Mesothelial cell of epicardium (in vitro differentiated cells): ENCODE measurements at regions not wholly inside any gene's neighbourhood (a gene's known extent, or its start where the extent isn't known, plus 50 kb on each side); places are given as distances from the start of the nearest gene placed in this dataset.
A peak's percentile ranks its signal among the peaks of the same experiment; 100 is the strongest.

Source experiments
- DNase-seq, 2 experiments: peaks; one replicate each; pipeline ENCODE4 v3.0.0; 2021; ENCODE audit warnings: low spot score in 2 of 2; ENCODE audit not compliant: unreplicated experiment in 2 of 2
- H3K27ac Mint-ChIP-seq: 2 replicates; pipeline ENCODE4 v1.8.0; 2021; ENCODE audit warnings: mixed read lengths
- H3K27me3 Mint-ChIP-seq: 2 replicates; pipeline ENCODE4 v1.8.0; 2021; ENCODE audit warnings: low read depth, mixed read lengths
- H3K36me3 Mint-ChIP-seq: 2 replicates; pipeline ENCODE4 v1.8.0; 2021; ENCODE audit warnings: mixed read lengths
- H3K4me1 Mint-ChIP-seq: 2 replicates; pipeline ENCODE4 v1.8.0; 2021; ENCODE audit warnings: mixed read lengths
- H3K4me3 Mint-ChIP-seq: 2 replicates; pipeline ENCODE4 v1.8.0; 2021; ENCODE audit warnings: mild to moderate bottlenecking, moderate library complexity, mixed read lengths
- H3K9me3 Mint-ChIP-seq: 2 replicates; pipeline ENCODE4 v1.8.0; 2021; ENCODE audit warnings: mixed read lengths
- CTCF ChIP-seq: fragments of 200-600 bp; sonication (generic); IDR thresholded peaks from one replicate; pipeline ENCODE4 v1.5.0; 2021; ENCODE audit warnings: antibody characterized with exemption; ENCODE audit not compliant: unreplicated experiment

GRCh38 chr4:124096290-124096689 is 616.2 kb downstream of the ANKRD50 start:
- no peak for TF ChIP-seq CTCF
- H3K4me1 Mint-ChIP-seq: no peaks in the 10 kb centered on the region
- H3K27me3 Mint-ChIP-seq: no peaks in the 10 kb centered on the region
- no peak overlapping the region for H3K4me3 Mint-ChIP-seq
- peaks cover 17% of the 10 kb centered on the region for H3K9me3 Mint-ChIP-seq
- H3K27ac Mint-ChIP-seq: no peak overlapping the region
- H3K36me3 Mint-ChIP-seq: no peaks in the 10 kb centered on the region
- DNase-seq: no peak

- Mint-ChIP-seq H3K4me1 (no peaks in the 10 kb centered on the region), H3K9me3 (peaks cover 25% of the 10 kb centered on the region), H3K27me3 (no peaks in the 10 kb centered on the region), H3K27ac (no peak overlapping the region), H3K4me3 (no peak overlapping the region), H3K36me3 (peaks cover 5% of the 10 kb centered on the region)
- no peak for DNase-seq
- TF ChIP-seq CTCF: no peak
Measured at GRCh38 chr4:124097447-124097846, 615.1 kb downstream of the ANKRD50 start.

GRCh38 chr4:124104101-124104500 is 608.4 kb downstream of the ANKRD50 start:
- Mint-ChIP-seq H3K36me3 (peaks cover 20% of the 10 kb centered on the region), H3K27me3 (no peaks in the 10 kb centered on the region), H3K4me3 (no peak overlapping the region), H3K4me1 (no peaks in the 10 kb centered on the region), H3K27ac (no peak overlapping the region), H3K9me3 (peaks cover 38% of the 10 kb centered on the region)
- no peak for DNase-seq
- TF ChIP-seq CTCF: no peak

- no peak for TF ChIP-seq CTCF
- Mint-ChIP-seq H3K27me3 (no peaks in the 10 kb centered on the region), H3K36me3 (peaks cover 20% of the 10 kb centered on the region), H3K4me3 (no peak overlapping the region), H3K9me3 (peaks cover 38% of the 10 kb centered on the region), H3K4me1 (no peaks in the 10 kb centered on the region), H3K27ac (no peak overlapping the region)
- no peak for DNase-seq
Measured at GRCh38 chr4:124104628-124105027, 607.9 kb downstream of the ANKRD50 start.

- Mint-ChIP-seq H3K36me3 (peaks cover 20% of the 10 kb centered on the region), H3K27ac (no peak overlapping the region), H3K4me1 (no peaks in the 10 kb centered on the region), H3K27me3 (no peaks in the 10 kb centered on the region), H3K4me3 (no peak overlapping the region), H3K9me3 (peaks cover 38% of the 10 kb centered on the region)
- no peak for TF ChIP-seq CTCF
- no peak for DNase-seq
Measured at GRCh38 chr4:124105212-124105611, 607.3 kb downstream of the ANKRD50 start.

GRCh38 chr4:124111411-124111810 is 601.1 kb downstream of the ANKRD50 start:
- Mint-ChIP-seq H3K9me3 (peaks cover 8% of the 10 kb centered on the region), H3K4me3 (no peak overlapping the region), H3K4me1 (peaks cover 31% of the 10 kb centered on the region), H3K27me3 (no peaks in the 10 kb centered on the region), H3K36me3 (peaks cover 6% of the 10 kb centered on the region), H3K27ac (peak overlapping the region; percentile 72)
- no peak for TF ChIP-seq CTCF
- no peak for DNase-seq
